ENCODE measurements at regions not wholly inside any gene's neighbourhood (a gene's known extent, or its start where the extent isn't known, plus 50 kb on each side); places are given as distances from the start of the nearest gene placed in this dataset.
"Not testable (repeated sequence)": the region's sequence is repeated elsewhere in the genome, so short reads cannot be mapped to it uniquely, and the experiment has no call there.

- no peak for DNase-seq (ENCODE audit: low spot score)
These were observed 214.7 kb upstream of the PLPPR1 start for GRCh38 chr9:100813871-100814270.

GRCh38 chr9:100819980-100820379 is 208.5 kb upstream of the PLPPR1 start:
- DNase-seq (ENCODE audit: low spot score): no peak

DNA sequence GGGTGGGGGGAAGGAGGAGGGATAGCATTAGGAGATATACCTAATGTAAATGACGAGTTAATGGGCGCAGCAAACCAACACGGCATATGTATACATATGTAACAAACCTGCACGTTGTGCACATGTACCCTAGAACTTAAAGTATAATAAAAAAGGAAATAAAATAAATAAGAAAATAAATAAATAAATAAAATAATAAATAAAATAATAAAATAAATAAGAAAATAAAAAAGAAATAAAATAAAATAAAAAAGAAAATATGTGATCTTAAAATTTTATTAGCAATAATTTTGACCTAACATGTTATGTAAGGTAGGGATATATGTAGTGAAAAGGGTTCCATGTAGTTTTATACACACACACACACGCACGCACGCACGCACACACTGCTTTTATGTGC is 195.5 kb upstream of the PLPPR1 start:
- DNase-seq (ENCODE audit: low spot score): not testable (repeated sequence)

GRCh38 chr9:100838857-100839256 is 189.7 kb upstream of the PLPPR1 start:
- no peak for DNase-seq (ENCODE audit: low spot score)

- peak; percentile 77 for DNase-seq (ENCODE audit: low spot score)
These were observed 179.8 kb upstream of the PLPPR1 start for GRCh38 chr9:100848726-100849125.

- DNase-seq (ENCODE audit: low spot score): no peak
These were observed 176.4 kb upstream of the PLPPR1 start for GRCh38 chr9:100852088-100852487.

- DNase-seq (ENCODE audit: low spot score): peak; percentile 34
These were observed 172.3 kb upstream of the PLPPR1 start for GRCh38 chr9:100856238-100856637.

DNA sequence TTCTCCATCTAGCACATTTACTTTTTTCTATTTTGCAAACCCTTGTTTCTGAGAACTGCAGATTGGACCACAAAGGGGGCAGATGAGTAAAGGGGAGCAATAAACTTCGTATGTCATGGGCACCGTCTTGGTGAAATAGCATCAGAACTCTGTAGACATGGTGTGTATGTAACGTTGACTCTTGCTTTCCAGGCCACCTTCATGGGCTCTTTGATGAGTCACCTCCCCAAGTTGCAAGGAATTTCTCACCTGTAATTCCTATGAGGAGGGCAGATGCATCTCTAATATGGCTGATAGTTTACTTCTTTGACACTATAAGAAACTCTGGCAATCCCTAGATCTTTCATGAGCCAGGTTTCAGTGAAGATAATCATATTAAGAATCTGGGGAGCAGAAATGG is 163.4 kb upstream of the PLPPR1 start:
- DNase-seq (ENCODE audit: low spot score): no peak

GRCh38 chr9:100865648-100866047 is 162.9 kb upstream of the PLPPR1 start:
- no peak for DNase-seq (ENCODE audit: low spot score)

GRCh38 chr9:100869326-100869725 is 159.2 kb upstream of the PLPPR1 start:
- DNase-seq (ENCODE audit: low spot score): no peak

DNA sequence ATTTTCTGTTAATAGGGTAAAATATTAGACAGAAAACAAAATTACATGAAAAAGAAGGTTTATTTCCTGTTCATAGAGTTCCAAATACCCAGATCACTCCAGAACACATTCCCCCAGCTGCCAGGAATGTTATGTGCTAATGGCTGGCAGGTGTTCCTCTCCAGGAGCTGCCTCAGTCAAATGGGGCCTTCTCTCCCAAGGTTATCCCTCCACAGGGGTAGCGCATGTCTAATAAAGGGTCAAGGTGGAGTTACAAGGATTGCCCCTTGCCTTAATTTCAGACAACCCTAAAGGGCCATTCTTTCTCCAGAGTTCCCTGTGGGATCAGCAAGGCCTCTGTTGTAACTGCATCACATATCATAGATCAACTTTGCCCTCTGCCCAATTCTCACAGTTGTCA is 148.6 kb upstream of the PLPPR1 start:
- DNase-seq (ENCODE audit: low spot score): no peak

GRCh38 chr9:100880284-100880683 is 148.2 kb upstream of the PLPPR1 start:
- no peak for DNase-seq (ENCODE audit: low spot score)

GRCh38 chr9:100884518-100884917 is 144.0 kb upstream of the PLPPR1 start:
- no peak for DNase-seq (ENCODE audit: low spot score)

- DNase-seq (ENCODE audit: low spot score): no peak
These were observed 138.2 kb upstream of the PLPPR1 start for GRCh38 chr9:100890321-100890720.

- no peak for DNase-seq (ENCODE audit: low spot score)
These were observed 117.3 kb upstream of the PLPPR1 start for GRCh38 chr9:100911273-100911672.

DNA sequence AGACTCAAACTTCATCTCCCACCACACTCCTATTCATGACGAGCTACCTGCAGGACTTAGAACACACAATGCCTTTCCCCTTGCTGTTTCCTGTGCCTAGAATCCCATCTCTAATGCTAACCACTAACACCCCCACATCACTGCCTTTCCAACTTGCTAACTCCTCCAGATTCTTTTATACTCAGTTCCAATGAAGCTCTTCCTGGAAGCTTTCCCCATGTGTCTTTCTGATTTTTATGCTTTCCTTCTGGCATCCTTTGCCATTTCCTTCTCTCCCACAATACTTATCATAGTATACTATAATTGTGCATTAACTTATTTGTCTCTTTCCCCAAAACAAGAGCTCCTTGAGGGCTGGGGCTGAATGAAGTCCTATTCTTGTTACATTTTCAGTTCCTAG is 115.3 kb upstream of the PLPPR1 start:
- DNase-seq (ENCODE audit: low spot score): no peak

DNA sequence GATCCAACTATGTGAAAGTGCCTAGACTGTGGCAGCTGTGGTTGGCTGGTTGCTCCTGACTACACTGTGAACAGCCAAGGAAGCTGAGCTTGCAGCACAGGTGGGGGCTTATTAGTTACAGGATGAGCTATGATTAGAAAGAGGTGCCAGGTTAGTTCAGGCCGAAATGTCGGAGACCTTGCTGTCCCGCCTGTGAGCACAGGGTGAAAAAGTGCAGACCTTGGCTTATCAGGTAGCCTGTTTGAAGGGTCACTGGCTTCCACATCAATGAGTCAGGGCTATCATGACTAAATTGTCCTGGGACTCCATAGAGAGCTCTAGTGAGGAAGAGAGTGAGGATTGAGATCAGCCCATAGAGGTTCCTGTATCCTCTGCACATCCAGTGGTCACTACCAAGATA is 114.3 kb upstream of the PLPPR1 start:
- no peak for DNase-seq (ENCODE audit: low spot score)

GRCh38 chr9:100919506-100919905 is 109.0 kb upstream of the PLPPR1 start:
- DNase-seq (ENCODE audit: low spot score): no peak

DNA sequence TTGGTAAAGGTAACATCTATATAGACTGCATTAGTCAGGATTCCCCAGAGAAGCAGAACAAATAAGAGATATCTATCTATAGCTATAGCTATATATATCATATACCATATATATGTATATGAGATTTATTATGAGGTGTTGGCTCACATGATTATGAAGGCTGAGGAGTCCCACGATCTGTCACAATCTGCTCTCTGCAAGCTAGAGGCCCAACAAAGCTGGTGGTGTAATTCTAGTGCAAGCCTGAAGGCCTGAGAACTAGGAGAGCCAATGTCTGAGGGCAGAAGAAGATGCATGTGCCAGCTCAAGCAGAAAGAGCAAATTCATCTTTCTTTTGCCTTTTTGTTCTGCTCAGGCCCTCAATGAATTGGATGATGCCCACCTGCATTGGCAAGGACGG is 102.2 kb upstream of the PLPPR1 start:
- DNase-seq (ENCODE audit: low spot score): no peak

GRCh38 chr9:100927763-100928162 is 100.8 kb upstream of the PLPPR1 start:
- no peak for DNase-seq (ENCODE audit: low spot score)

GRCh38 chr9:100933656-100934055 is 94.9 kb upstream of the PLPPR1 start:
- DNase-seq (ENCODE audit: low spot score): no peak

DNA sequence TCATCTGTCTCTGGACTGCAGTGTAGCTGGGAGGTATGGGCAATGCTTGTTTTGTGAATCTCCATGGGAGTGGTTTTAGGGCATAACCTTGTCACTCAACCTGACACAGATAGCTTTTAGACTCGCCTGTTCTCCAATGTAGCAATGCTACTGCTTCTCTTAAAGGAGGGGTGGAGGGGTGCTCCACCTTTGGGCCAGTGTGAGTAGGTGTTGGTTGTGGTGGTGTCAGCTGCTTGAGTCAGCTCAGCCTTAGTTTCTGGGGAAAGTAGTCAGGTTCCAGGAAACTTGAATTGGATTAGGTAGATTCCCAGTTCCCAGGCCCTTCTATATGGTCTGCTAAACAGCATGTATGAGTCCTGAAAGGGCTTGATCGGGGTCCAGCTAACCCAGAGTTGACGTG is 91.1 kb upstream of the PLPPR1 start:
- no peak for DNase-seq (ENCODE audit: low spot score)

- no peak for DNase-seq (ENCODE audit: low spot score)
These were observed 90.0 kb upstream of the PLPPR1 start for GRCh38 chr9:100938507-100938906.

GRCh38 chr9:100939636-100940035 is 88.9 kb upstream of the PLPPR1 start:
- DNase-seq (ENCODE audit: low spot score): no peak

GRCh38 chr9:100959226-100959625 is 69.3 kb upstream of the PLPPR1 start:
- DNase-seq (ENCODE audit: low spot score): no peak

Measured in kidney capillary endothelial cell (primary cell).